ENCODE measurements at regions not wholly inside any gene's neighbourhood (a gene's known extent, or its start where the extent isn't known, plus 50 kb on each side); places are given as distances from the start of the nearest gene placed in this dataset.

DNA sequence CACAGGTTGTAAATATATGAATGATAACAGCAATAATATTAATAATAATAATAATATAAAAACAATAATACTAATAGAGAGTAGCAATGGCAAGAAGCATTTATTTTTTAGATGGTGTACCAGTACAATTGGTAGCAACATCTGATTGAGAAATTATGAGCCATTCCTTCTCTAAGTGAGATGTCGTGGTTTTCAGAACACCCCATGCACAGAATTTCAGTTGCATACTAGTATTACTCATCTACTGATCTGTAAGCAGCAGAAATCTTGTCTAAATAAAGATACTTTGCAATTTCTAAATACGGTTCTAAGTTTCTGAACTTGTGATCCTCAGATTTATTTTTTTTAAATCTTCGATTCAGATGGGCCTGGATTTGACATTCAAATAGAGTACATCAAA lies 788.0 kb upstream of the ATXN8OS start:
- TF ChIP-seq PRDM15 (CRISPR knock-in tag; IDR thresholded peaks at IDR 0.05) (no peak), EZH2 (IDR thresholded peaks at IDR 0.05; ENCODE audit: borderline replicate concordance, control insufficient read depth, low read depth, low read length) (no peak), RAD51 (IDR thresholded peaks at IDR 0.05) (no peak), POLR2A (IDR thresholded peaks at IDR 0.05; ENCODE audit: low read depth, low read length) (no peak), NFIC (IDR thresholded peaks at IDR 0.05; ENCODE audit: low read depth, low read length) (no peak), EGR1 (IDR thresholded peaks at IDR 0.05; ENCODE audit: borderline replicate concordance in 1 of 2, low read depth in 2 of 2, low read length in 2 of 2) (no peak), EP300 (IDR thresholded peaks at IDR 0.05; ENCODE audit: borderline replicate concordance in 1 of 2, control insufficient read depth in 1 of 2, low read depth in 2 of 2, low read length in 2 of 2) (no peak), BACH1 (IDR thresholded peaks at IDR 0.05; ENCODE audit: borderline replicate concordance) (no peak)
- TF ChIP-seq, protein P1, sequence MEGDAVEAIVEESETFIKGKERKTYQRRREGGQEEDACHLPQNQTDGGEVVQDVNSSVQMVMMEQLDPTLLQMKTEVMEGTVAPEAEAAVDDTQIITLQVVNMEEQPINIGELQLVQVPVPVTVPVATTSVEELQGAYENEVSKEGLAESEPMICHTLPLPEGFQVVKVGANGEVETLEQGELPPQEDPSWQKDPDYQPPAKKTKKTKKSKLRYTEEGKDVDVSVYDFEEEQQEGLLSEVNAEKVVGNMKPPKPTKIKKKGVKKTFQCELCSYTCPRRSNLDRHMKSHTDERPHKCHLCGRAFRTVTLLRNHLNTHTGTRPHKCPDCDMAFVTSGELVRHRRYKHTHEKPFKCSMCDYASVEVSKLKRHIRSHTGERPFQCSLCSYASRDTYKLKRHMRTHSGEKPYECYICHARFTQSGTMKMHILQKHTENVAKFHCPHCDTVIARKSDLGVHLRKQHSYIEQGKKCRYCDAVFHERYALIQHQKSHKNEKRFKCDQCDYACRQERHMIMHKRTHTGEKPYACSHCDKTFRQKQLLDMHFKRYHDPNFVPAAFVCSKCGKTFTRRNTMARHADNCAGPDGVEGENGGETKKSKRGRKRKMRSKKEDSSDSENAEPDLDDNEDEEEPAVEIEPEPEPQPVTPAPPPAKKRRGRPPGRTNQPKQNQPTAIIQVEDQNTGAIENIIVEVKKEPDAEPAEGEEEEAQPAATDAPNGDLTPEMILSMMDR (IDR thresholded peaks at IDR 0.05 in 2 of 3, conservative IDR thresholded peaks at IDR 0.05 in 1 of 3; ENCODE audit: control insufficient read depth in 2 of 3, extremely low read depth in 1 of 3, insufficient read depth in 1 of 3, low read depth in 3 of 3, low read length in 3 of 3), result no peak
